Osteoblast (primary cell): ENCODE measurements at regions not wholly inside any gene's neighbourhood (a gene's known extent, or its start where the extent isn't known, plus 50 kb on each side); places are given as distances from the start of the nearest gene placed in this dataset.

ENCODE experiments used
- DNase-seq: peaks from one replicate; pipeline ENCODE4 v3.0.0; 2011; ENCODE audit warnings: low spot score, mixed read lengths; ENCODE audit not compliant: insufficient read length; ENCODE audit errors: missing footprints
- H2AFZ ChIP-seq: 2 replicates; pipeline ENCODE4 v1.6.0; 2011; ENCODE audit warnings: mild to moderate bottlenecking, low read length
- H3K27ac ChIP-seq: 2 replicates; pipeline ENCODE4 v1.5.1; 2011; ENCODE audit warnings: mild to moderate bottlenecking, low read depth, low read length, moderate library complexity
- H3K27me3 ChIP-seq: 2 replicates; pipeline ENCODE4 v1.6.0; 2012; ENCODE audit warnings: mild to moderate bottlenecking, control low read depth, inconsistent platforms, low read length, moderate library complexity; ENCODE audit not compliant: insufficient read depth
- H3K36me3 ChIP-seq: 2 replicates; pipeline ENCODE4 v1.5.1; 2011; ENCODE audit warnings: mild to moderate bottlenecking, low read length, control low read depth, moderate library complexity; ENCODE audit not compliant: insufficient read depth
- H3K4me1 ChIP-seq: 2 replicates; pipeline ENCODE4 v1.5.1; 2011; ENCODE audit warnings: mild to moderate bottlenecking, low read length, control low read depth, moderate library complexity; ENCODE audit not compliant: insufficient read depth
- H3K4me2 ChIP-seq: 2 replicates; pipeline ENCODE4 v1.6.0; 2011; ENCODE audit warnings: mild to moderate bottlenecking, low read length; ENCODE audit not compliant: insufficient read depth
- H3K4me3 ChIP-seq: fragments of 200-600 bp; sonication (generic); 3 replicates; pipeline ENCODE4 v1.5.1; 2012; ENCODE audit warnings: mild to moderate bottlenecking, low read length, inconsistent platforms; ENCODE audit not compliant: insufficient read depth
- H3K79me2 ChIP-seq: 2 replicates; pipeline ENCODE4 v1.6.0; 2012; ENCODE audit warnings: mild to moderate bottlenecking, low read length, control low read depth, inconsistent platforms; ENCODE audit not compliant: insufficient read depth
- H3K9me3 ChIP-seq: 2 replicates; pipeline ENCODE4 v1.5.1; 2011; ENCODE audit warnings: low read depth, low read length, control low read depth
- H4K20me1 ChIP-seq: 2 replicates; pipeline ENCODE4 v1.6.0; 2012; ENCODE audit warnings: mild to moderate bottlenecking, low read length, control low read depth; ENCODE audit not compliant: insufficient read depth
- CTCF ChIP-seq: IDR thresholded peaks from 2 replicates; pipeline ENCODE4 v1.5.1; 2011; ENCODE audit warnings: mild to moderate bottlenecking, low read depth, low read length, moderate library complexity; ENCODE audit errors: extremely low read depth

GRCh38 chr11:111099028-111099713 lies 146.4 kb upstream of the POU2AF2 start:
- no peaks in the 10 kb centered on the region for H3K27me3 ChIP-seq
- H3K27ac ChIP-seq = no peak overlapping the region
- no peak for DNase-seq
- no peaks in the 10 kb centered on the region for H3K4me1 ChIP-seq
- H3K9me3 ChIP-seq = no peaks in the 10 kb centered on the region
- H3K4me2 ChIP-seq = no peak overlapping the region
- H2AFZ ChIP-seq = no peak overlapping the region
- H4K20me1 ChIP-seq = no peaks in the 10 kb centered on the region
- H3K36me3 ChIP-seq = no peaks in the 10 kb centered on the region
- no peaks in the 10 kb centered on the region for H3K79me2 ChIP-seq
- H3K4me3 ChIP-seq = no peak overlapping the region
- no peak for TF ChIP-seq CTCF

- H4K20me1 ChIP-seq = no peaks in the 10 kb centered on the region
- no peaks in the 10 kb centered on the region for H3K4me1 ChIP-seq
- no peak overlapping the region for H3K4me2 ChIP-seq
- no peak overlapping the region for H2AFZ ChIP-seq
- no peaks in the 10 kb centered on the region for H3K36me3 ChIP-seq
- H3K27me3 ChIP-seq = no peaks in the 10 kb centered on the region
- TF ChIP-seq CTCF = no peak
- H3K9me3 ChIP-seq = no peaks in the 10 kb centered on the region
- H3K4me3 ChIP-seq = no peak overlapping the region
- no peaks in the 10 kb centered on the region for H3K79me2 ChIP-seq
- no peak overlapping the region for H3K27ac ChIP-seq
- DNase-seq = no peak
Observed at GRCh38 chr11:111098091-111098490, 147.4 kb upstream of the POU2AF2 start.

- TF ChIP-seq CTCF = no peak
- no peak for DNase-seq
- no peaks in the 10 kb centered on the region for H3K9me3 ChIP-seq
- no peaks in the 10 kb centered on the region for H3K36me3 ChIP-seq
- H3K27me3 ChIP-seq = no peaks in the 10 kb centered on the region
- peak overlapping the region; percentile 57 for H3K4me3 ChIP-seq
- no peaks in the 10 kb centered on the region for H3K79me2 ChIP-seq
- H3K4me2 ChIP-seq = peak overlapping the region; percentile 42
- H3K4me1 ChIP-seq = no peaks in the 10 kb centered on the region
- H2AFZ ChIP-seq = peak overlapping the region; percentile 46
- H3K27ac ChIP-seq = no peak overlapping the region
- H4K20me1 ChIP-seq = no peaks in the 10 kb centered on the region
Observed at GRCh38 chr11:111097191-111097590, 148.3 kb upstream of the POU2AF2 start.

- Histone ChIP-seq H3K79me2 (no peaks in the 10 kb centered on the region), H3K27ac (no peak overlapping the region), H3K27me3 (no peaks in the 10 kb centered on the region), H3K4me3 (no peak overlapping the region), H3K4me2 (no peak overlapping the region), H3K4me1 (no peaks in the 10 kb centered on the region), H3K36me3 (no peaks in the 10 kb centered on the region), H4K20me1 (no peaks in the 10 kb centered on the region), H2AFZ (no peak overlapping the region), H3K9me3 (no peaks in the 10 kb centered on the region)
- DNase-seq = no peak
- no peak for TF ChIP-seq CTCF
Observed at GRCh38 chr11:111095327-111095726, 150.2 kb upstream of the POU2AF2 start.
